WERI-Rb-1 (cell line): ENCODE measurements at regions not wholly inside any gene's neighbourhood (a gene's known extent, or its start where the extent isn't known, plus 50 kb on each side); places are given as distances from the start of the nearest gene placed in this dataset.

Experiments
- DNase-seq: peaks from one replicate; pipeline ENCODE4 v3.0.0-alpha.2; 2020
- H3K27ac ChIP-seq: fragments of 250-450 bp; sonication (Bioruptor Pico); 2 replicates; pipeline ENCODE4 v1.5.1; 2020; ENCODE audit warnings: mild to moderate bottlenecking, moderate library complexity
- H3K27me3 ChIP-seq: fragments of 250-450 bp; sonication (Bioruptor Pico); 2 replicates; pipeline ENCODE4 v1.5.1; 2021; ENCODE audit warnings: mild to moderate bottlenecking, low read depth, moderate library complexity; ENCODE audit not compliant: insufficient read depth, severe bottlenecking
- H3K36me3 ChIP-seq: fragments of 250-450 bp; sonication (Bioruptor Pico); 2 replicates; pipeline ENCODE4 v1.5.1; 2020; ENCODE audit warnings: mild to moderate bottlenecking, moderate library complexity
- H3K4me3 ChIP-seq: 2 replicates; pipeline ENCODE4 v1.5.1; 2011; ENCODE audit warnings: low read depth, mild to moderate bottlenecking, control low read depth, low read length
- H3K9me3 ChIP-seq: fragments of 250-450 bp; sonication (Bioruptor Pico); 2 replicates; pipeline ENCODE4 v1.5.1; 2021; ENCODE audit warnings: mild to moderate bottlenecking, moderate library complexity; ENCODE audit not compliant: severe bottlenecking
- TF ChIP-seq, protein P1 (sequence below): IDR thresholded peaks from 2 replicates; pipeline ENCODE4 v1.5.1; 2011; ENCODE audit warnings: low read depth, mild to moderate bottlenecking, control low read depth, inconsistent platforms, low read length

DNA sequence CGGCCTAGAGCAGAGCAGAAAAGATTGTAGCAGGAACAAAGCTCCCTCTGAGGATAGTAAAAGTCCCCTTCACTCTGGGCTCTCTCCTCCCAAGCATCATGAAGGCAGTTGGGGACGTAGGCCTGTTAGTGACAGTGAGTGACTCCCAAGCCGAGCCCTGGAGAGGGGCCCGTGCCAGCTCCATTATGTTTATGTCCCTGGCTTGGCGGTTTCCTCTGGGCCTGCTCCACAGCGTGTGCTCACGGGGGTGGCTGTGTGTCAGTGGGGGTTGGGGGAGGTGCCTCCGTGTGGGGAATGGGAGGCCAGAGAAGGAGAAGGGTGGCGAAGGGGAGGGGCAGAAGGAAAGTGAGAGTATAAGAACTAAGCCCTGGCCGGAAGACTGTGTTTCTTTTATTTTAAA, 170.0 kb upstream of the VASH1 start:
- DNase-seq, result no peak
- Histone ChIP-seq H3K36me3 (no peaks in the 10 kb centered on the region), H3K27me3 (no peaks in the 10 kb centered on the region), H3K9me3 (peaks cover 3% of the 10 kb centered on the region), H3K4me3 (no peak overlapping the region), H3K27ac (no peak overlapping the region)
- TF ChIP-seq, protein P1, sequence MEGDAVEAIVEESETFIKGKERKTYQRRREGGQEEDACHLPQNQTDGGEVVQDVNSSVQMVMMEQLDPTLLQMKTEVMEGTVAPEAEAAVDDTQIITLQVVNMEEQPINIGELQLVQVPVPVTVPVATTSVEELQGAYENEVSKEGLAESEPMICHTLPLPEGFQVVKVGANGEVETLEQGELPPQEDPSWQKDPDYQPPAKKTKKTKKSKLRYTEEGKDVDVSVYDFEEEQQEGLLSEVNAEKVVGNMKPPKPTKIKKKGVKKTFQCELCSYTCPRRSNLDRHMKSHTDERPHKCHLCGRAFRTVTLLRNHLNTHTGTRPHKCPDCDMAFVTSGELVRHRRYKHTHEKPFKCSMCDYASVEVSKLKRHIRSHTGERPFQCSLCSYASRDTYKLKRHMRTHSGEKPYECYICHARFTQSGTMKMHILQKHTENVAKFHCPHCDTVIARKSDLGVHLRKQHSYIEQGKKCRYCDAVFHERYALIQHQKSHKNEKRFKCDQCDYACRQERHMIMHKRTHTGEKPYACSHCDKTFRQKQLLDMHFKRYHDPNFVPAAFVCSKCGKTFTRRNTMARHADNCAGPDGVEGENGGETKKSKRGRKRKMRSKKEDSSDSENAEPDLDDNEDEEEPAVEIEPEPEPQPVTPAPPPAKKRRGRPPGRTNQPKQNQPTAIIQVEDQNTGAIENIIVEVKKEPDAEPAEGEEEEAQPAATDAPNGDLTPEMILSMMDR, result no peak

DNA sequence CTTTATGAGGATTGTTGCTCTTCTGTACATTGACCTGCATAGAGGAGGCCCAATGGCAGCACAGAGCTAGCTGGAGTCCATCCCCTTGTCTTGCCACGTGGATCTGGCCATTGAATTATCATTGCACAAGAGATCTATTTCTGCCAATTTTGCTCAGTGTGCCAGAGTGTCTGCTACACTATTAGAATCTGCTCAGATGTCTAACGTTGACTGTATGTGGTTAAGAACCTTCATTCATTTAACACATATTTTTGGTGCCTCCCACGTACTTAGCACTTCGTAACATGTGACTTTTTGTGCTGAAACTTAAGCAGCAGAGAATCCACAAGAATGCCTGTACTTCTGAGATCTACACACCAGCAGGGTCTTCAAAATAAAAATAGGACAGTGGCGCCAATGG, 166.0 kb upstream of the VASH1 start:
- Histone ChIP-seq H3K27me3 (no peaks in the 10 kb centered on the region), H3K27ac (no peak overlapping the region), H3K9me3 (no peaks in the 10 kb centered on the region), H3K4me3 (no peak overlapping the region), H3K36me3 (no peaks in the 10 kb centered on the region)
- no peak for DNase-seq
- TF ChIP-seq, protein P1, result no peak

DNA sequence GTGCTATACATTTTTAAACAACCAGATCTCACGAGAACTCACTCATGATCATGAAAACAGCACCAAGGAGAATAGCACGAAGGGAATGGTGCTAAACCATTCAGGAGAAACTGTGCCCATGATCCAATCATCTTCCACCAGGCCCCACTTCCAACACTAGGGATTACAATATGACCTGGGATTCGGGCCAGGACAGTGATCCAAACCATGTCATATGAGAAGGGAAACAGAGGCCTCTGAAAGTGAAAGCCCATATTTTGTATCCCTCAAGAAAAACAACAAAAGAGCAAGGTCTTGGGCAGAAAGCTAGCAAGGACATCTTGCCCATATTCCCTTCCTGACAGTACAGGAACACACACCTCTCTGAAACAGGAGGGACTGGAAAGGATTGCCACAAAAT, 163.9 kb upstream of the VASH1 start:
- no peaks in the 10 kb centered on the region for H3K27me3 ChIP-seq

DNA sequence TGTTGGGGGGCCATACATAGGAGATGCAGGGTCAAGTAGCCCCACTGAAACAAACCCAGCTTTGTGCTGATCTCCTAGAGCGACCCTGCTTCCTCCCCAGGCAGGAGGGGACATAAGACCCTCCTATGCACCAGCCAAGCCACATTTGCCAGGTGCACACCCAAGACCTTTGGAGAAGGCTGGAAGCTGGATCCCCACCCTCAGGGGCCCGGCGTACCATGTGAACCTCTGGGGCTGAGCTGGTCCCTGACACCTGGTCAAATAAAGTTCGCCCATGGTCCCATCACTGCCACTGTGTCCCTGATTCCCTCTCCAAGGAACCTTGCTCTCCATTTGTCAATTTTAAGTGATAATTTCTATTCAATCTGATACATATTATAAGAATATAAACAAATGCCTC, 162.1 kb upstream of the VASH1 start:
- TF ChIP-seq, protein P1, result no peak
- H3K27me3 ChIP-seq, result no peaks in the 10 kb centered on the region
- no peak overlapping the region for H3K4me3 ChIP-seq
- no peaks in the 10 kb centered on the region for H3K36me3 ChIP-seq
- no peak overlapping the region for H3K27ac ChIP-seq
- no peak for DNase-seq
- no peaks in the 10 kb centered on the region for H3K9me3 ChIP-seq

More for the DNA sequence above, 163.9 kb upstream of the VASH1 start:
- no peaks in the 10 kb centered on the region for H3K36me3 ChIP-seq
- no peak for DNase-seq
- no peak overlapping the region for H3K27ac ChIP-seq
- H3K9me3 ChIP-seq, result no peaks in the 10 kb centered on the region
- TF ChIP-seq, protein P1, result no peak
- no peak overlapping the region for H3K4me3 ChIP-seq

DNA sequence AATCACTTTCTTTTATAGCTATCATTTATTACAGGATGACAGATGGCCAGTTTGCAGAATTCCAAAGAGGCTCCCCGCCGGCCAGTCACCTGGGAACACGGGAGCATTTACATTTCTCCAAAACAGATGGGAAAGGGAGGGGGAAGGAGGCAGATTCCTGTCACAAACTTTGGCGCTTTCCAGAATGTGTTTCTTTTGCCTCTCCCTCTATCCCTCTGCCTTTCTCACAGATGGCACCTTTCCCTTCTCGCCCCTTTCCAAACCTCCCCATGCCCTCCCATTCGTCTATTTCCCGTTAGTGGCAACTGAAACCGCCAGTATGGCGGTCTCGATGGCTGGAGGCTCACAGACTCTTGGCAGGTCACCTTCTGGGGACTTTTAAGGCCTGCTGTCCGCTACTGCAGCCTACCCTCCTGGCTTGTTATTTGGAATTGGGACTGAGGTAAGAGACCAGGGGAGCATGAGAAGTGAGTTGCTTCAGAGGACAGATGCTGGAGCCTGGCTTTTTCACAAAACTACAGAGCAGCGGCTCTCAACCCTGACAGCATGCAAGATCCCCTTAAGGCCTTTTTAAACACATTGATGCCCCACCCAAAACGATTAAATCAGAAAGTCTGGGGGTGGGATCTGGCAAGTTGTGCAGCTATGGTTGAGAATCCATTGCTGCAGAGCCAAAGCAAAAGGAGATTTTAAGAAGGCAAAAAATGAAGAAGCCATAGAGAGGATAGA, 161.5 kb upstream of the VASH1 start:
- no peaks in the 10 kb centered on the region for H3K36me3 ChIP-seq
- TF ChIP-seq, protein P1, result no peak
- no peak overlapping the region for H3K27ac ChIP-seq
- no peak for DNase-seq
- no peak overlapping the region for H3K4me3 ChIP-seq
- no peaks in the 10 kb centered on the region for H3K9me3 ChIP-seq
- no peaks in the 10 kb centered on the region for H3K27me3 ChIP-seq

DNA sequence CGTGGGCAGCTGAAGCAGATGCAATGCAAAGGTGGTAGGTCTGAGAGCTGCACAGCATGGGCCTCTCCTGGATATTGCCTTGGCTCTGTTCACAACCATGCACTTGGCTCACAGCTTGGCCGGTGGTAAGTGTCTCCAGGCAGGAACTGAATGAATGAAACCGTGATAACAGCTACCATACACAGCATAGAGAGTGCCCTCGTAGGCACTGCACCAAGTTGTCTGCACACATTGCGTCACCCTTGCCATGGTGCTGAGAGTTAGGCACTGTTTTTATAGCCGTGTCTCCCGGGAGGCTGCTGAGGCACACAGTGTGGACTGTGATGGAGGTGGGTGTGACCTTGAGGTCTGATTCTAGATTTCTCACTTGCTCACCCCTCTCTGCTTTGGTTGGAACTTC, 157.6 kb upstream of the VASH1 start:
- Histone ChIP-seq H3K4me3 (no peak overlapping the region), H3K27ac (no peak overlapping the region), H3K36me3 (no peaks in the 10 kb centered on the region), H3K27me3 (no peaks in the 10 kb centered on the region), H3K9me3 (no peaks in the 10 kb centered on the region)
- TF ChIP-seq, protein P1, result no peak
- DNase-seq, result no peak
